Epithelial cell of proximal tubule (primary cell): ENCODE measurements at regions not wholly inside any gene's neighbourhood (a gene's known extent, or its start where the extent isn't known, plus 50 kb on each side); places are given as distances from the start of the nearest gene placed in this dataset.
"Not testable (repeated sequence)": the region's sequence is repeated elsewhere in the genome, so short reads cannot be mapped to it uniquely, and the experiment has no call there.

Source experiments
- DNase-seq: peaks from one replicate; pipeline ENCODE4 v3.0.0-alpha.2; 2011; ENCODE audit warnings: low read depth
- H3K4me3 ChIP-seq: 2 replicates; pipeline ENCODE4 v1.5.1; 2011; ENCODE audit warnings: low read depth, mild to moderate bottlenecking, low read length
- CTCF ChIP-seq: conservative IDR thresholded peaks from 2 replicates; pipeline ENCODE4 v1.5.1; 2012; ENCODE audit warnings: low read depth, mild to moderate bottlenecking, low read length

- no peak overlapping the region for H3K4me3 ChIP-seq
- no peak for DNase-seq
- no peak for TF ChIP-seq CTCF
Measured at GRCh38 chr11:135017296-135017695, 605.3 kb upstream of the B3GAT1 start.

- DNase-seq = no peak
- no peak for TF ChIP-seq CTCF
- H3K4me3 ChIP-seq = no peak overlapping the region
Measured at GRCh38 chr11:135015966-135016365, 603.9 kb upstream of the B3GAT1 start.

GRCh38 chr11:135011313-135011712 is 599.3 kb upstream of the B3GAT1 start:
- not testable (repeated sequence) for H3K4me3 ChIP-seq, DNase-seq

GRCh38 chr11:135009125-135009524 is 597.1 kb upstream of the B3GAT1 start:
- DNase-seq = no peak
- no peak for TF ChIP-seq CTCF
- H3K4me3 ChIP-seq = no peak overlapping the region

GRCh38 chr11:135008412-135008811 is 596.4 kb upstream of the B3GAT1 start:
- DNase-seq = no peak
- H3K4me3 ChIP-seq = no peak overlapping the region
- TF ChIP-seq CTCF = no peak

- TF ChIP-seq CTCF = no peak
- no peak for DNase-seq
- no peak overlapping the region for H3K4me3 ChIP-seq
Measured at GRCh38 chr11:135008001-135008405, 596.0 kb upstream of the B3GAT1 start.

- TF ChIP-seq CTCF = no peak
- no peak overlapping the region for H3K4me3 ChIP-seq
- DNase-seq = no peak
Measured at GRCh38 chr11:135006800-135007199, 594.8 kb upstream of the B3GAT1 start.

- no peak for DNase-seq
- no peak for TF ChIP-seq CTCF
- no peak overlapping the region for H3K4me3 ChIP-seq
Measured at GRCh38 chr11:135004495-135004894, 592.5 kb upstream of the B3GAT1 start.
